ENCODE measurements at regions not wholly inside any gene's neighbourhood (a gene's known extent, or its start where the extent isn't known, plus 50 kb on each side); places are given as distances from the start of the nearest gene placed in this dataset.

- no peak overlapping the region for H3K4me3 Mint-ChIP-seq
- peaks cover 13 to 22% of the 10 kb centered on the region in 2 donors for H3K27me3 Mint-ChIP-seq
- H3K36me3 Mint-ChIP-seq = no peaks in the 10 kb centered on the region
- peaks cover 0 to 3% of the 10 kb centered on the region in 2 donors for H3K9me3 Mint-ChIP-seq
- ATAC-seq (replicated peaks) (no peak), DNase-seq (no peak)
- no peaks in the 10 kb centered on the region for H3K4me1 Mint-ChIP-seq
- H3K27ac Mint-ChIP-seq = no peak overlapping the region
Observed at GRCh38 chr11:19326499-19326898, 85.8 kb upstream of the E2F8 start.

GRCh38 chr11:19323502-19323901 is 82.8 kb upstream of the E2F8 start:
- H3K4me1 Mint-ChIP-seq = no peaks in the 10 kb centered on the region
- peaks cover 0 to 3% of the 10 kb centered on the region in 2 donors for H3K9me3 Mint-ChIP-seq
- ATAC-seq (replicated peaks) = no peak
- H3K27me3 Mint-ChIP-seq = peaks cover 23 to 28% of the 10 kb centered on the region in 2 donors
- DNase-seq = no peak
- H3K4me3 Mint-ChIP-seq = no peak overlapping the region
- no peak overlapping the region for H3K27ac Mint-ChIP-seq
- H3K36me3 Mint-ChIP-seq = no peaks in the 10 kb centered on the region

GRCh38 chr11:19321351-19321750 is 80.6 kb upstream of the E2F8 start:
- H3K27me3 Mint-ChIP-seq = peaks cover 23% of the 10 kb centered on the region in 2 donors
- H3K27ac Mint-ChIP-seq = no peak overlapping the region
- DNase-seq = no peak
- H3K36me3 Mint-ChIP-seq = no peaks in the 10 kb centered on the region
- no peaks in the 10 kb centered on the region for H3K4me1 Mint-ChIP-seq
- peaks cover 0 to 3% of the 10 kb centered on the region in 2 donors for H3K9me3 Mint-ChIP-seq
- no peak overlapping the region for H3K4me3 Mint-ChIP-seq
- ATAC-seq (replicated peaks) = no peak

GRCh38 chr11:19320827-19321226 is 80.1 kb upstream of the E2F8 start:
- Mint-ChIP-seq H3K27ac (no peak overlapping the region), H3K36me3 (no peaks in the 10 kb centered on the region), H3K9me3 (peaks cover 0 to 3% of the 10 kb centered on the region in 2 donors), H3K4me1 (no peaks in the 10 kb centered on the region), H3K4me3 (no peak overlapping the region), H3K27me3 (peaks cover 23% of the 10 kb centered on the region in 2 donors)
- DNase-seq = no peak
- no peak for ATAC-seq (replicated peaks)

GRCh38 chr11:19316434-19316833 is 75.7 kb upstream of the E2F8 start:
- no peak for DNase-seq
- Mint-ChIP-seq H3K27me3 (peaks cover 13 to 14% of the 10 kb centered on the region in 2 donors), H3K4me1 (peaks cover 1 to 6% of the 10 kb centered on the region in 2 donors), H3K36me3 (no peaks in the 10 kb centered on the region), H3K4me3 (no peak overlapping the region), H3K9me3 (no peaks in the 10 kb centered on the region), H3K27ac (no peak overlapping the region)
- ATAC-seq (replicated peaks) = no peak

- no peak overlapping the region for H3K4me3 Mint-ChIP-seq
- peaks cover 3 to 8% of the 10 kb centered on the region in 2 donors for H3K4me1 Mint-ChIP-seq
- peaks cover 14 to 18% of the 10 kb centered on the region in 2 donors for H3K27me3 Mint-ChIP-seq
- H3K9me3 Mint-ChIP-seq = no peaks in the 10 kb centered on the region
- no peak for DNase-seq
- no peak overlapping the region for H3K27ac Mint-ChIP-seq
- no peak for ATAC-seq (replicated peaks)
- H3K36me3 Mint-ChIP-seq = no peaks in the 10 kb centered on the region
Observed at GRCh38 chr11:19315511-19315910, 74.8 kb upstream of the E2F8 start.

GRCh38 chr11:19313140-19313539 is 72.4 kb upstream of the E2F8 start:
- DNase-seq = no peak
- Mint-ChIP-seq H3K27ac (no peak overlapping the region), H3K27me3 (peaks cover 2 to 12% of the 10 kb centered on the region in 2 donors), H3K36me3 (no peaks in the 10 kb centered on the region), H3K9me3 (no peaks in the 10 kb centered on the region), H3K4me3 (no peak overlapping the region), H3K4me1 (peaks cover 3 to 8% of the 10 kb centered on the region in 2 donors)
- no peak for ATAC-seq (replicated peaks)

GRCh38 chr11:19311308-19312030 is 70.7 kb upstream of the E2F8 start:
- Mint-ChIP-seq H3K27me3 (peaks cover 4 to 12% of the 10 kb centered on the region in 2 donors), H3K4me3 (no peak overlapping the region), H3K36me3 (no peaks in the 10 kb centered on the region), H3K4me1 (peaks cover 3 to 8% of the 10 kb centered on the region in 2 donors), H3K27ac (no peak overlapping the region), H3K9me3 (no peaks in the 10 kb centered on the region)
- ATAC-seq (replicated peaks) (peak; percentile 60 to 85), DNase-seq (no peak)

- Mint-ChIP-seq H3K27me3 (peaks cover 10 to 12% of the 10 kb centered on the region in 2 donors), H3K9me3 (peaks cover 0 to 4% of the 10 kb centered on the region in 2 donors), H3K4me1 (peaks cover 3 to 8% of the 10 kb centered on the region in 2 donors), H3K36me3 (no peaks in the 10 kb centered on the region), H3K4me3 (no peak overlapping the region), H3K27ac (no peak overlapping the region)
- ATAC-seq (replicated peaks) = no peak
- no peak for DNase-seq
Observed at GRCh38 chr11:19307498-19307897, 66.8 kb upstream of the E2F8 start.

- peaks cover 9 to 10% of the 10 kb centered on the region in 2 donors for H3K27me3 Mint-ChIP-seq
- no peak overlapping the region for H3K27ac Mint-ChIP-seq
- ATAC-seq (replicated peaks) = no peak
- H3K36me3 Mint-ChIP-seq = no peaks in the 10 kb centered on the region
- peaks cover 0 to 4% of the 10 kb centered on the region in 2 donors for H3K9me3 Mint-ChIP-seq
- no peak for DNase-seq
- H3K4me3 Mint-ChIP-seq = no peak overlapping the region
- peaks cover 1 to 2% of the 10 kb centered on the region in 2 donors for H3K4me1 Mint-ChIP-seq
Observed at GRCh38 chr11:19306179-19306944, 65.6 kb upstream of the E2F8 start.

- DNase-seq = no peak
- Mint-ChIP-seq H3K27ac (no peak overlapping the region), H3K27me3 (peaks cover 14 to 25% of the 10 kb centered on the region in 2 donors), H3K4me3 (no peak overlapping the region), H3K4me1 (no peaks in the 10 kb centered on the region), H3K9me3 (peaks cover 0 to 4% of the 10 kb centered on the region in 2 donors), H3K36me3 (no peaks in the 10 kb centered on the region)
- no peak for ATAC-seq (replicated peaks)
Observed at GRCh38 chr11:19301361-19301760, 60.6 kb upstream of the E2F8 start.

GRCh38 chr11:19294444-19294843 is 53.7 kb upstream of the E2F8 start:
- H3K36me3 Mint-ChIP-seq = no peaks in the 10 kb centered on the region
- DNase-seq (no peak), ATAC-seq (replicated peaks) (no peak)
- H3K27me3 Mint-ChIP-seq = peaks cover 22 to 30% of the 10 kb centered on the region in 2 donors
- H3K9me3 Mint-ChIP-seq = no peaks in the 10 kb centered on the region
- H3K4me3 Mint-ChIP-seq = no peak overlapping the region
- H3K27ac Mint-ChIP-seq = no peak overlapping the region
- H3K4me1 Mint-ChIP-seq = no peaks in the 10 kb centered on the region

GRCh38 chr11:19291064-19291463 is 50.3 kb upstream of the E2F8 start:
- no peaks in the 10 kb centered on the region for H3K36me3 Mint-ChIP-seq
- H3K27ac Mint-ChIP-seq = no peak overlapping the region
- H3K4me3 Mint-ChIP-seq = no peak overlapping the region
- ATAC-seq (replicated peaks) = no peak
- peaks cover under 1 to 14% of the 10 kb centered on the region in 2 donors for H3K27me3 Mint-ChIP-seq
- no peaks in the 10 kb centered on the region for H3K4me1 Mint-ChIP-seq
- H3K9me3 Mint-ChIP-seq = no peaks in the 10 kb centered on the region
- no peak for DNase-seq
